ENCODE measurements at regions not wholly inside any gene's neighbourhood (a gene's known extent, or its start where the extent isn't known, plus 50 kb on each side); places are given as distances from the start of the nearest gene placed in this dataset.
"Not testable (repeated sequence)": the region's sequence is repeated elsewhere in the genome, so short reads cannot be mapped to it uniquely, and the experiment has no call there.

- DNase-seq (ENCODE audit: extremely low spot score), result no peak
- CTCF ChIA-PET, result no interaction called here
- TF ChIP-seq CTBP1 (IDR thresholded peaks at IDR 0.05; ENCODE audit: borderline replicate concordance), result no peak
- TF ChIP-seq PKNOX1 (IDR thresholded peaks at IDR 0.05), result no peak
- TF ChIP-seq SUZ12 (IDR thresholded peaks at IDR 0.05), result no peak
- no peak for TF ChIP-seq L3MBTL2 (conservative IDR thresholded peaks at IDR 0.05)
- TF ChIP-seq FOXA1 (IDR thresholded peaks at IDR 0.05), result no peak
- TF ChIP-seq FOXM1 (IDR thresholded peaks at IDR 0.05; ENCODE audit: borderline replicate concordance), result no peak
- no peak for TF ChIP-seq NFRKB (IDR thresholded peaks at IDR 0.05)
- no peak for TF ChIP-seq ARNT (IDR thresholded peaks at IDR 0.05)
- TF ChIP-seq FOXK2 (IDR thresholded peaks at IDR 0.05), result no peak
- TF ChIP-seq BHLHE40 (IDR thresholded peaks at IDR 0.05; ENCODE audit: borderline replicate concordance), result no peak
- TF ChIP-seq TARDBP (IDR thresholded peaks at IDR 0.05), result no peak
- POLR2A ChIA-PET, result no interaction called here
These were observed 790.9 kb upstream of the NCAM2 start for GRCh38 chr21:20207335-20207734.

DNA sequence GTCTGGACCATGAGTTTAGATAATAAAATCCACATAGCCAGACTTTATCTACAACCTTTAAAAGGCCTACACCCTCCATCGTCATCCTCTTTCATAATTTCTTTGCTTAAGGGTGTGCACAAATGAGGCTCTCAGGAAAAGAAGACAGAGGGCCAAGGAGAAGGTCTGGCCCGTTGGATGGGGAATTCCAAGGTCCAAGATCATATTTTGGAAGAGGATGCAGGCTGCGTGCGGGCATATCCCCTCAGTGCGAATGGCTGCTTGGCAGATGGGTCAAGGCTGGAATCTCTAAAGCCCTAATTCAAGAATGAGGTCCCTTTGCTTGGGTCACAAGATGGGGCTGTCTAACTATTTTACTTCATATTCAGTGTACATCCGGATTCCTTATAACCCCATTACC lies 782.2 kb upstream of the NCAM2 start:
- ChIA-PET POLR2A (no interaction called here), CTCF (no interaction called here)
- TF ChIP-seq BHLHE40 (IDR thresholded peaks at IDR 0.05; ENCODE audit: borderline replicate concordance), result no peak
- no peak for DNase-seq (ENCODE audit: extremely low spot score)

DNA sequence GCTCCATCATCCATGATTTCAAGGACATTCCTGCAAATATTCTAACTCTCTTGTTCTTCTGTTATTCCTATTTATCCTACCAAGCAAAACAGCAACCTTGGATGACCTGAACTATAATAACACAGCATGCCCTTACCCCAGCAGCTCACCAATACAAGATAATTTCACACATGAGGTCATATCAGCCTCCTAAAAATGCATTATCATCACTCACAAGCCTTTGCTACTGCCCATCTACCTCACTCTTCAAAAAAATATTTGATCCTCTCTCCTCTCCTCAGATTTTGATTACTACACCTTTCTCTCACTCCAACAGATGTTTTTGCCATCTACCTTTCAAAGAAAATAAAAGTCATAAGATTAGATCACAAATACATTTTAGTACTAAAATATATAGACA lies 777.6 kb upstream of the NCAM2 start:
- no peak for TF ChIP-seq BHLHE40 (IDR thresholded peaks at IDR 0.05; ENCODE audit: borderline replicate concordance)
- TF ChIP-seq TARDBP (IDR thresholded peaks at IDR 0.05), result no peak
- no peak for TF ChIP-seq PKNOX1 (IDR thresholded peaks at IDR 0.05)
- TF ChIP-seq SP1 (IDR thresholded peaks at IDR 0.05), result no peak
- TF ChIP-seq FOXM1 (IDR thresholded peaks at IDR 0.05; ENCODE audit: borderline replicate concordance), result no peak
- TF ChIP-seq NFRKB (IDR thresholded peaks at IDR 0.05), result no peak
- no peak for TF ChIP-seq LEF1 (IDR thresholded peaks at IDR 0.05; ENCODE audit: borderline replicate concordance)
- TF ChIP-seq SUZ12 (IDR thresholded peaks at IDR 0.05), result no peak
- TF ChIP-seq HDGF (IDR thresholded peaks at IDR 0.05; ENCODE audit: borderline replicate concordance), result no peak
- TF ChIP-seq FOXK2 (IDR thresholded peaks at IDR 0.05), result no peak
- TF ChIP-seq FOXA1 (IDR thresholded peaks at IDR 0.05), result no peak
- no peak for TF ChIP-seq ELF4 (IDR thresholded peaks at IDR 0.05)
- no peak for TF ChIP-seq ZNF384 (IDR thresholded peaks at IDR 0.05)
- TF ChIP-seq CTBP1 (IDR thresholded peaks at IDR 0.05; ENCODE audit: borderline replicate concordance), result no peak
- no peak for TF ChIP-seq ARNT (IDR thresholded peaks at IDR 0.05)
- TF ChIP-seq L3MBTL2 (conservative IDR thresholded peaks at IDR 0.05), result no peak
- no peak for DNase-seq (ENCODE audit: extremely low spot score)
- ChIA-PET POLR2A (no interaction called here), CTCF (no interaction called here)

DNA sequence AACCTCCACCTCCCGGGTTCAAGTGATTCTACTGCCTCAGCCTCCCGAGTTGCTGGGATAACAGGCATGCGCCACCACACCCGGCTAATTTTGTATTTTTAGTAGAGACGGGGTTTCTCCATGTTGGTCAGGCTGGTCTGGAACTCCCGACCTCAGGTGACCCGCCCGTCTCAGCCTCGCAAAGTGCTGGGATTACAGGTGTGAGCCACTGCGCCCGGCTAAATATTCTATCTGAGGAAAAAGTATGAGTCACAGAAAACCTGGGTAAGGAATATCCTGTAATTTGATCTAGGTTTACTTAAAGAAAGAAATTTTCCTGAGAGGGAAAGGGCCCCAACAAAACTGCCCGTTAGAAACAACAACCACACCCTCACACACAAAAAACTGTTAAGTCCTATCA lies 776.2 kb upstream of the NCAM2 start:
- DNase-seq (ENCODE audit: extremely low spot score); POLR2A ChIA-PET; CTCF ChIA-PET: not testable (repeated sequence)

GRCh38 chr21:20236649-20237048 lies 761.6 kb upstream of the NCAM2 start:
- POLR2A ChIA-PET; DNase-seq (ENCODE audit: extremely low spot score); CTCF ChIA-PET: not testable (repeated sequence)

GRCh38 chr21:20249401-20249800 lies 748.8 kb upstream of the NCAM2 start:
- DNase-seq (ENCODE audit: extremely low spot score), result no peak
- ChIA-PET CTCF (interaction anchor here (0.6 kb wide), 1 partner anchor 20 kb away, joined by 4 read pairs; no protein-coding TSS in a partner anchor), POLR2A (no interaction called here)
- no peak for TF ChIP-seq CTBP1 (IDR thresholded peaks at IDR 0.05; ENCODE audit: borderline replicate concordance)
- TF ChIP-seq FOXK2 (IDR thresholded peaks at IDR 0.05), result no peak
- TF ChIP-seq FOXM1 (IDR thresholded peaks at IDR 0.05; ENCODE audit: borderline replicate concordance), result no peak
- TF ChIP-seq PKNOX1 (IDR thresholded peaks at IDR 0.05), result no peak
- no peak for TF ChIP-seq ELF4 (IDR thresholded peaks at IDR 0.05)
- no peak for TF ChIP-seq SUZ12 (IDR thresholded peaks at IDR 0.05)
- TF ChIP-seq TARDBP (IDR thresholded peaks at IDR 0.05), result no peak
- TF ChIP-seq SP1 (IDR thresholded peaks at IDR 0.05), result no peak
- no peak for TF ChIP-seq LEF1 (IDR thresholded peaks at IDR 0.05; ENCODE audit: borderline replicate concordance)
- no peak for TF ChIP-seq L3MBTL2 (conservative IDR thresholded peaks at IDR 0.05)
- TF ChIP-seq BHLHE40 (IDR thresholded peaks at IDR 0.05; ENCODE audit: borderline replicate concordance), result no peak

DNA sequence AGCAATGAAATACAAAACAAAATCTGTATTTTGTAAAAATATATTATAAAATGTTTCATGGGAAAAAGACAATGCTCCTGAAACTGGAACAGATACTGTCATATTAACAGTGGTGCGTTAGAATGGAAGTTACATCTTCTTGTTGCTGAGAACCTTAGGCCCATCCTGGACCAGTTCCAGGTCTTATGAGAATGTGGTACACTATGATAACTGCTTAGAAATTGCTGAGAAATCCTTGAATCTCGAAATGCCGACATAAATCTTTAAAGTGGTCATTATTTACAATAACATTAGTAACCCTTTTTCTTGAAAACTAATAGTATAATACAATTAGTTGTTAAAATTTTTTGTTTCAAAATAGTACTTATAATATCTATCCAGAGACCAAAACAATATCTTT lies 747.9 kb upstream of the NCAM2 start:
- POLR2A ChIA-PET, result no interaction called here
- DNase-seq (ENCODE audit: extremely low spot score), result no peak
- TF ChIP-seq BHLHE40 (IDR thresholded peaks at IDR 0.05; ENCODE audit: borderline replicate concordance) (no peak), CTBP1 (IDR thresholded peaks at IDR 0.05; ENCODE audit: borderline replicate concordance) (no peak), TARDBP (IDR thresholded peaks at IDR 0.05) (no peak), FOXM1 (IDR thresholded peaks at IDR 0.05; ENCODE audit: borderline replicate concordance) (no peak), NFRKB (IDR thresholded peaks at IDR 0.05) (no peak), FOXA1 (IDR thresholded peaks at IDR 0.05) (no peak), LEF1 (IDR thresholded peaks at IDR 0.05; ENCODE audit: borderline replicate concordance) (no peak), FOXK2 (IDR thresholded peaks at IDR 0.05) (no peak), HDGF (IDR thresholded peaks at IDR 0.05; ENCODE audit: borderline replicate concordance) (no peak), ARNT (IDR thresholded peaks at IDR 0.05) (no peak), L3MBTL2 (conservative IDR thresholded peaks at IDR 0.05) (no peak), ZNF384 (IDR thresholded peaks at IDR 0.05) (no peak), SP1 (IDR thresholded peaks at IDR 0.05) (no peak), ELF4 (IDR thresholded peaks at IDR 0.05) (no peak), SUZ12 (IDR thresholded peaks at IDR 0.05) (no peak)
- CTCF ChIA-PET, result no interaction called here

Measured in HEK293T (cell line).